SIG-M5 treated with dmso at 0.1 percent for 504 hours (cell line): ENCODE measurements at regions not wholly inside any gene's neighbourhood (a gene's known extent, or its start where the extent isn't known, plus 50 kb on each side); places are given as distances from the start of the nearest gene placed in this dataset.
"Not testable (repeated sequence)": the region's sequence is repeated elsewhere in the genome, so short reads cannot be mapped to it uniquely, and the experiment has no call there.

Source experiments
- DNase-seq: peaks from one replicate; lab custom pipeline; 2025; ENCODE audit not compliant: unreplicated experiment; lab: John Stamatoyannopoulos, UW

DNA sequence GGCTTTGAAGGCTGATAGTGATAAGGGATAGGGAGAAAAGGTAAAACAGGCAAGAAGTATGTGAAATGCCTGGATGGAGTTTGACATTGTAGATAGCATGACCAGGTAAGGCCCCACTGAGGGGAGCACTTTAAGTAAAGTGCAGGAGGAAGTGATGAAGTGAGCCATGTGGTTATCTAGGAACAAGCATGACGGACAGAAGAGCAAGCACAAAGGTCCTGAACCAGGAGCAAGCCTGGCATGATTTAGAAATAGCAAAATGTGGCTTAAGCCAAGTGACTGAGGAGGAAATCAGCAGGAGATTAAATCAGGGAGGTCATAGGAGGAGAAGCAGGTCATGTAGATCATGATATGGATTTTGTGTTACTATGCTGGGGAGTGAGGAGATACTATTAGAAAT is 129.2 kb downstream of the GLUL start:
- DNase-seq, result no peak

DNA sequence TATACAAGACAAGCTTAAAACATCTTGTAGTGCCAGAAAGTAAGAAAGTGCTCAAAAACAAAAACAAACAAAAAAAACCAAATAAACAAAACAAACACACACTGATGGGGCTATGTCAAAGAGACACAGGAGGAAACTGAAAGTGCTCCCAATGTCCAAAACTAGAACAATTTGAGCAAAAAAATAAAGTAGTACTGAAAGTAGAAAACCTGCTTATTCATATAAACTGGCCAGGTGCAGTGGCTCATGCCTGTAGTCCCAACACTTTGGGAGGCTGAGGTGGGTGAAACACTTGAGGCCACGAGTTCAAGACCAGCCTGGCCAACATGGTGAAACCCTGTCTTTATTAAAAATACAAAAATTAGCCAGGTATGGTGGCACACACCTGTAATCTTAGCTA is 129.9 kb downstream of the GLUL start:
- DNase-seq, result no peak

DNA sequence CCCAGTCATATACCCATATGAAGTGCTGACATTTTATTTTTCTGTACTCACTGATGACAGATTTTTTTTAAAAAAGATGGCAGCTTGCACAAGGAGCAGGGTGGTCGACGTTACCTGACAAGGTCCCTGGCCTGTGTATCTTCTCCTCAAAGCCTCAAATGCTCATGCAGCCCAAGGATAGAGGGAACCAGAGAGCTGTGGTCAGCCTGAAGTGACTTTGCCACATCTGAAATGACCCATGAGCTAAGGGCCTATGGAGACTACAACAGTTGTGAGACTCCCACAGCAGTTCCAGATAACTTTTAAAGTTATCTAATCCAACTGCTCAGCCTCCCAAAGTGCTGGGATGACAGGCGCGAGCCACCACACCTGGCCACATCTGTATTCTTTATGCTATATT is 131.1 kb downstream of the GLUL start:
- DNase-seq, result no peak

DNA sequence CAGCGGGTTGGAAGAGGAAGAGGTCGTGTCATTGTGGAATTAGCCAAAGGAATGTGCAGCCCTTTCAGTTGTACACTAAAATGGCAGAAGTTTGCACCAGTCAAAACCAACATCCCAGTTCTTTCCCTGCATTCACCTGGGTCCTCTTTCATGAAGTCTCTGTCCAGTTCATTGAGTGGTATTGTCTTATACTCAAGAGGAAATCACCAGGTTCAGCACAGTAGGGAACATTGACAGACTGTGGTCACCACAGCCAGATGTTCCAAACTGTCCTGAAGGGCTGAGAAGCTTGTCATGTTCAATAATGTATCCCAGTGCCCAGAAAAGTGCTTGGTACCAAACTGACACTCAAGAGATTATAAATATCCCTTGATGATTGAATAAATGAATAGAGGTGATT is 131.6 kb downstream of the GLUL start:
- DNase-seq, result no peak

DNA sequence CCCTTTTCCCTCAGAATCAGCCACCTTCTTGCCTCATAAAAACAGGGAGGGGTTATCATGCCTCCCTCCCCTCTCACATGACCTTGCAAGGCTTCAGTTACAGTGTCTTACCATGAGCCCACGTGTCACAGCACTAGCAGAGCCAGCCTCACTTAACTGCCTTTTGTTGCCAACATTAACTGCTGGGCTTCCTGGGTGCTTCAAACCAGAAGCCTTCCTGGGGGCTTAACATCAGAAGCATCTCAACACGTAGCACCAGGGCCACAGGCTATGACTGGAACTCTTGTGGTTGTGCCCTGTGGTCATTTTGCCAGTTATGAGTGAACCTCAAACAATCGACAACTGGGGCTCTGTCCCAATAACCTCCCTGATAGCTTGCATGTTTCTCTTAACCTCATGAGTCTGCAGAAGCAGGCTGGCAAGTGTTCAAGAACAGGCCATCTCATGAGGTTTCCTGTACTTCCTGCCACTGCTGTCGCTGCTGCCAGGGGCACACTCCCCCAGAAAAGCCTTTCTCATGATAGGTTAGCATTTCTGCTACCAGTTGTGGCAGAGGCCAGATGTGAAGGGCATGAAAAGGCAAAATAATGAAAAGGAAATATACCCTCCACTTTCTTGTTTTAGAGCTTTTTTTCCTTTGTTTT is 132.2 kb downstream of the GLUL start:
- DNase-seq, result peak; percentile 99

DNA sequence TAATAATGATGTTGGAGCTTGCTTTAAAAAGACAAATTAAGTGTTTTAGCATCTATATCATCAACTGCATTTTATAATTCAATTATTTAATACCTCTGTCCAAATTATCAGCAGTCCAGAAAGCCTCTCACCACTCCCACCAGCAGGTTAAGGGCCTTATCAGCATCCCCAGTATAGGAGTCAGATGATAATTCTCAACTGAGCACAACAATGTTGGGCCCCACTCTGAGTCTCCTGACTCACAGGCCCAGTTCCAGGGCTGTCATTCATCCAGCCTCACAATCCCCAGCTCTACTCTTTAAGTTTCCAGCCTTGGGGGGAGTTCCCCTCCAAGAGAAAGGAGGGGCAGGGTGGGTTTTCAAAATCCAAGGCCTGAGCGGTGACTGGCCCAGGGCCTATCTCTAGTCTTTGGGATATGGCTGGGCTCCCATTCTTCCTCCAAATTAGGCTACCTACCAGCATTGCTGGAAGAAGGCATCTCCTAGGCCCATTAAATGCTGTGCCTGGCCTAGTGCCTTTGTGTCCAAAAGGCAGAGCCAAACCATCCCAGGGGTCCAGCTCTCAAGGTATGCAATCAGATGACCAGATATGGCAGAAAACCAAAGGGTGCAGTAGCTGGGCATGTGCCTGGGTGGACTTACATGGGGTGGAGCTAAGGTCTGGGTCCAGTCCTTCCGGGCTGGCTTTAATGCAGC is 134.1 kb downstream of the GLUL start:
- DNase-seq, result no peak

DNA sequence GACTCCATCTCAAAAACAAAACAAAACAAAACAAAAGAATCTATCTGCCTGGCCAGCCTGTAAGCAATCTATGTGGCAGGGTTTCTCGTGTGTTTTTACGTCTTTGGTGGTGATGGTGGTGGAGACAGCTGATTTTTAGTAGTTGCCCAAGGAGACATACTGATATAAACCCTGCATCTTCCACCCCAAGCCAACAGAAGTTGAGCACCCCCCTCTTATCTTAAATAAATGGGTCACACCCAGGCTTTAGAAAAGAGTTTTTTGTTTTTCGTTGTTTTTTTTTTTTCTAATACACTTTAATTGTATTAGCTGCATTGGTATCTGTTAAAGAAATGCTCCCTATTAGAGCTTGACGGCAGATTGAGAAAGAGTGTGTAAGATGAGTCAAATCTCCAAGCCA is 134.7 kb downstream of the GLUL start:
- DNase-seq, result no peak

DNA sequence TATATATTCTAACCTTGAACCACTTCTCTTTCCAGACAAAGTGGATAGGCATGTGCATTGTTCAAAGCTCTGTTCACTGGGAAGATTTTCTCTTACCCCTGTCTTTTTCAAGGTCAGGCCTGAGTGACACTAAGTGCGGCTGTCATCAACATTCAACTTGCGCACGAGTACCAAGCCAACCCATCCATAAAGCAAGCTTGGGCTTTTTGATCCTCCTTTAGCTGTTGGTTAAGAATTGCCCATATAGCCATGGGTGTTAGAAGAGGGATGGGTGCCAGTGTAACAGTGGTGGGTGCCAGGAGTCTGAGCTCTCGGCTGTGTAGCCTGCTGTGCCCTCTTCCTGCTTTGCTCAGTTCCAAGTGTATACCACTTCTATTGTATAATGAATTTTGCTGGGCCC is 136.1 kb downstream of the GLUL start:
- no peak for DNase-seq

DNA sequence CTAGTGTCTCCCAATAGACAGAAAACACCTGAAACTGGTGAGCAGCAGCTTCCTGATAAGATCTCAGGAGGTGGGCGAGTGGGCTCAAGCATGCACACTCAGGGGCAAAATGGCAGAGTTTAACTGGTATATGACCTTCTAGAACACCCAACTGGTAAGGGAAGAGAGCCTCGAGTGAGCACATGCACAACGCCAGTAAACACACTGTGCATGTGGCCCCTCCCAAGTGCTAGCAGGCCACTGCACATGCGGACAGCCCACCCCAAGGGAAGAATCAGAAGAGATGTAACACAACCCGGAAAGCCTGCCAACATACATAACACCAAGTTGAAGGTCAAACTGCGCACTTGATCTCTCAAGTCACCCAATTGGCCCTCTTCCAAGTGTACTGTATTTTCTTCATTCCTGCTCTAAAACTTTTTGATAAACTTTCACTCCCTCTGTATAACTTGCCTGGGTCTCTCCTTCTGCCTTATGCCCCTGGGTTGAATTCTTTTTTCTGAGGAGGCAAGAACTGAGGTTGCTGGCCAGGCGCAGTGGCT is 138.2 kb downstream of the GLUL start:
- DNase-seq, result no peak

DNA sequence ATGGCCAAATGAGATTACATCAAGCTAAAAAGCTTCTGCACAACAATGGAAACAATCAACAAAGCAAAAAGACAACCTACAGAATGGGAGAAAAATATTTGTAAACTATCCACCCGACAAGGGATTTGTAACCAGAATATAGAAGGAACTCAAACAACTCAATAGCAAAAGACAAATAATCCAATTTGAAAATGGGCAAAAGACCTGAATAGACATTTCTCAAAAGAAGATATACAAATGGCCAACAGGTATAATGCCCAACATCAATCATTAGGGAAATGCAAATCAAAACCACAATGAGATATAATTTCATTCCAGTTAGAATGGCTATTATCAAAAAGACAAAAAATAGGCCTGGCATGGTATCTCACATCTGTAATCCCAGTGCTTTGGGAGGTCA is 140.0 kb downstream of the GLUL start:
- no peak for DNase-seq

DNA sequence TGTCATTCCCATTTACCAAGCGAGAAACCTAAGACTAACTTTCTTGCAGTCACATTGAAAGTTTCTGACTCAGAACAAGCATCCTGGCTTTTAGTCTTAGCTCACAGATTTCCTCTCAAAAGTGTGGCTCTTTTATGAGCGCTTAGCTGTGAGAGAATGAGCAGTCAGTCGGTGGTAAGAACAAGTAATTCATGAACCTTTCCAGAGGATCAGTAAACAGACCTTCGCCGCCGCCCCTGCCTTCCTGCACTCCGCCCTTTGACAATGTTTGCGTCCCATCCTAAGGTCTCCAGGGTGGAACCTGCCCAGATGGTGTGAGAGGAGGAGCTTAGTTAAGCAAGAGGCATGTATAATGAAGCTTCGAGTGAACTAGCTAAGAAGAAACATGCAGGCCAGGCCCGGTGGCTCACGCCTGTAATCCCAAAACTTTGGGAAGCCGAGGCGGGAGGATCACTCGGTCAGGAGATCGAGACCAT is 142.4 kb downstream of the GLUL start:
- no peak for DNase-seq

DNA sequence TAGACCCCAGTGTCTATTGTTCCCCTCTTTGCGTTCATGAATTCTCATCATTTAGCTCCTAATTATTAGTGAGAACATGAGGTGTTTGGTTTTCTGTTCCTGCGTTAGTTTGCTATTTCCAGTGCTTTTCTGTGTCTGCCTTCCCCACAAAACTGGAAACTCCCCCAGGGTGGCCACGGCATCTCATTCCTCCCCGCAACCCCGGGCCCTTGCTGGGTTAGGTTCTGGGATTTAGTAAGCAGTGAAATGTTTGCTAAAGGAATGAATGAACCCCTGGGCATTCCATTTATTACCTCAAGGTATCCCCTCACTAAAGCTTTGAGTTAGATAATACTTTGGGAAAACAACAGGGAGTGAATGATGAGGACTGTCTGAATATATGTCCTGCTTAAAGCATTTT is 142.9 kb downstream of the GLUL start:
- no peak for DNase-seq

DNA sequence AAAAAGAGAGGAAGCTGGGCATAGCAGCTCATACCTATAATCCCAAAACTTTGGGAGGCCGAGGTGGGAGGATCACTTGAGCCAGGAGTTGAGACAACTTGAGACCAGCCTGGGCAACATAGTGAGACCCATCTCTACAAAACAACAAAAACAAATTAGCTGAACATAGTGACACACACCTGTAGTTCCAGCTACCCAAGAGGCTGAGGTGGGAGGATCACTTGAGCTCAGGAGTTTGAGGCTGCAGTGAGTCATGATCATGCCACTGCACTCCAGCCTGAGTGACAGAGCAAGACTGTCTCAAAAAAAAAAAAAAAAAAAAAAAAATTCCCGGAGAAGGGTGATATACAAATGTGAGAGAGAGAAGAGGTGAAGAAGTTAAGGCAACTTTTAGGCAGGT is 143.8 kb downstream of the GLUL start:
- DNase-seq, result not testable (repeated sequence)

DNA sequence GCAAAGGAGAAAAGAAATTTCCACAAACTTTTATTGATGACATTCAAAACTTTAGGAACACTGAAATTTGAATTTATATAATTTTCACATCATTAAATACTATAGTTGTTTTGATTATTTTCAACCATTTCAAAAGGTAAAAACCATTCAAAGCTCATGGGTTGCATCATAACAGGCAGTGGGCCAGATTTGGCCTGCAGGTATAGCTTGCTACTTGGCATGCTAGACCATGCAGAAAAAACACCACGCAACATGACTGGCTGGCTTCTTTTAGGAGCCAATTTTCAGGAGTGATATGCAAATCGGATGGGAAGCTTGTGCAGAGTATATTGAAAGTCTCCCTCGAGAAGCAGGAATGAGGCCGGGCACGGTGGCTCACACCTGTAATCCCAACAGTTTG is 144.8 kb downstream of the GLUL start:
- DNase-seq, result no peak

DNA sequence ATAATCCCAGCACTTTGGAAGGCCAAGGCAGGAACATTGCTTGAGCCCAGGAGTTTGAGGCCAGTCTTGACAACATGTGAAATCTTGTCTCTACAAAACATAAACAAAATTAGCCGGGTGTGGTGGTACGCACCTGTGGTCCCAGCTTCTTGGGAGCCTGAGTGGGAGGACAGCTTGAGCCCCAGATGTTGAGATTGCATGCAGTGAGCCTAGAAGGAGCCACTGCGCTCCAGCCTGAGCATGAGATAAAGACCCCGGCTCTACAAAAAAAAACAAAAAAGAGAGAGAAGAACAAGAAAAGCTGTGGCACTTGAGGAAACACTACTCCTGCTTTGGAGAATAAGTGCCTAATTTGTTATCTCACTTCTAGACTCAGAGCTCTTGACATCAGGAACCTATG is 146.6 kb downstream of the GLUL start:
- DNase-seq, result no peak

DNA sequence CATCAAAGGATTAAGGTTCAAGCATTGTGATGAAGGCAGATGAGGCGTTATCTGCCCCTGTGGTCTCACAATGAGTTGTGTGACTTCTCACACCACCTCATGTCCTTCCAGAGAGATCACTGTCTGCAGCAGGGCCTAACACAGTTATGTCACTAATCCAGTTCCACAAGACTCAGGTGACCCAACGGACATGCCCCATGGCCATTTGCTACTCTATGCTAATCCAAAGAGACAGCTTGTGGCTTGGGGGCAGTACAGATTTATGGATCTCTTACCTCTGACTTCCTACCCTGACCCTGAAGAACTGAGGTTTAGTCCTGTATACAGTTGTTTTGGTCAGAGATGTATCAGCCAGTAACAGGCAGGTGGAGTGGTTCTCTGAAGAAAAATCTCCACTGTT is 147.1 kb downstream of the GLUL start:
- DNase-seq, result peak; percentile 25

DNA sequence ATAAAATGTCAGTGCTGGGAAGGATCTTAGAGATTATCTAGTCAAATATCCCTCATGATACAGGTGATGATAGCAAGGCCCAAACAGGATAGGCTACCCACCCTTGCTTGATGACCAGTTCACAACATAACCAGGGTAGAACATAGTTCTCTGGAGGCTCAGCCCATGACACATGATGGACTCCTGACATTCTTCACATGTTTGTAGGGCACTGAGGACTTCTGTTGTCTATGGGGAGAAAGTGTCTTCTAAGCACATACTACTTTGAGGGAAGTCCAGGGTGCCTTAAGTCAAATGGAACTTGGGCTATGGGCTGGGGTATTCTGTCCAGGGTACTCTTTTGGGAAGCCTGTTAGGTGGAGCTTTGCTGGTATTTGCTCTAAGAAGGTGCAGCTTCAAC is 148.9 kb downstream of the GLUL start:
- DNase-seq, result no peak

DNA sequence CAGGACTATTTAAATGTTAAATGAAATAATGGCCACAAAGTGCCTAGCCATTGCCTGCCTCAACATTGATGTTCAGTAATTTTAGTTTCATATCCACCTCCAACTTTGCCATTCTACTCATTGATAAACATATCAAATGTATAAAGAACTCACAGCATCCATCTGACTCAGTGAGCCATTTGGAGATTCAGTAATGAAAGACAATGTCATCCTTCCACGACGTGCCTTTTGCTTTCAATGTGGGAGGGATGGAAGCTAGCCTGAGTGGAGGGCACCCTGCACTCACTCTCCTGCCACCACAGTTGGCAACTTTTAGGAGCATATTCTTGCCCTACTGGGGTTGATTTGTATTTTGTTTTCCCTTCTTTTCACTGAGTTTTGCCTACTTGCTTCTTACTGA is 151.5 kb downstream of the GLUL start:
- DNase-seq, result no peak

DNA sequence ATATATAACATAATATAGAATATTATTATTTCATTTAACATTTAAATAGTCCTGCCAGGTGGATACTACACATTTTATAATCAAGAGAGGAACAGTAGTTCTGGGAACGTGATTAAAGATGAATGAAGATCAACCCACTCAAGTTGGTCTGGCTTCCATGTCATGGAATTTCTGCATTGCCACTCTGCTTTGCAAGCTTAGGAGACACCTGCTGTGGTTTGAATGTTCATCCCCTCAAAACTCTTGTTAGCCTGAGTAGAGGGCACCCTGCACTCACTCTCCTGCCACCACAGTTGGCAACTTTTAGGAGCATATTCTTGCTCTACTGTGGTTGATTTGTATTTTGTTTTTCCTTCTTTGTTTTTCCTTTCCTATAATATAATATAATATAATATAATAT is 153.2 kb downstream of the GLUL start:
- DNase-seq, result no peak

DNA sequence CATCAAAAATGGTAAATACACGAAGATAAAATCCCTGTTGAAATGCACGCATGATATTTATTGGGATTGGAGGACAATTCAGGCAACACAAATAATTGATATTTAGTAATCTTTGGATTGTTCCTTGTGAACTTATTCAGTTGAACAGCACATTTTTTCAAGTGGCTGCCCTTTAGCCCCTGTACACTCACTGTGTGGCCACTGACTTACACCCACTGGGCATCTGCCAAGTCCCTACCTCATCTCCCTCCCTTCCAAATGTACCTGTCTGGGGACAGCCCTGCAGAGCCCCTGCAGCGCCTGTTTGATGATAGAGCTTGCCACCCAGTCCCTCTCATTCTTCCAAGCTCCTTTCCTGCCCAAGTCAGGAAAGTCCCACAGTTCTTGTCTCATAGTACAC is 154.3 kb downstream of the GLUL start:
- DNase-seq, result no peak

DNA sequence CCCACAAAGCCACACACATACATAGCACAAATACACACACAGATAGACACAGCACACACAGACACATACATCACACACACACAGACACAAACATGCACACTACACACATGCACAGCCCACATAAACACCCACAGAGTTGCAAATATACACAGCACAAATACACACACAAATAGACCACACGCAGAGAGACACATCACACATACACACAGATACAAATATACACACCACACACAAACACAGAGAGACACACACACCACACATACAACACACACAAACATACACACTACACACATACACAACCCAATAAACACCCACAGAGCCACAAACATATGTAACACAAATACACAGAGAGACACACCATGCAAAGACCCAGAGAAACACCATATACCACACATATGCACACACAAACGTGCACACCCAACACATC is 154.9 kb downstream of the GLUL start:
- no peak for DNase-seq

DNA sequence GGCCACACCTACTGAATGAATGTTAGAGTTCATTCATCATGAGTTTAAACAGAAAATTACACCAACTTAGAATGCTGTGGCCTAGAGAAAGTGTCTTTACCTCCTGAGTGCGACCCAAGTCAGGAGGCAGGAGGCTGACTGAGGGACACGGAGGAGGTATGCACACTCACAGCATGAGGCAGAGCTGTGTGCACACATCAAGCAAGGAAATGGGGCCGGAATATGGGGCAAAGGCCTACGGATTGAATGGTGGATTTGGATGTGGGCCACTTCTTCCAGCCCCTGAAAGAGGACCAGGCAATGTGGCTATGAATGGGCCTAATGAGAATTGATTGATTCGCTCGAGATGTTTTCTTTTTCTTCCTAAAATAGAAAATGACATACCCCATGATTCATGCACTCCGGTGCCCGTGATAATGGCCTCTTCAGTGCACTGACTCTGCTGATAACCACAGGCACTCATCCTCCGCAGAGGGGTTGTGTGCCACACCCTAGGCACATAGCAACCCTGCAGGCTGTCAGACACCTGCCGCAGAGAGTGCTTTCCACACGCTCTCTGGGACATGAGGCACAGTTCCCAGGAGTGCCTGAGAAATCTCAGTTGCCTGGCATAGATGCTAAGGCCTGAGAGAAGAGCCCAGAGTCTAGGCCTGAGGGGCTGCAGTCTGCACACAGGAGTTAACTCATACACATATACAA is 155.5 kb downstream of the GLUL start:
- no peak for DNase-seq
